ENCODE measurements at regions not wholly inside any gene's neighbourhood (a gene's known extent, or its start where the extent isn't known, plus 50 kb on each side); places are given as distances from the start of the nearest gene placed in this dataset.

GRCh38 chr4:124104628-124105027 is 607.9 kb downstream of the ANKRD50 start:
- Histone ChIP-seq H3K27ac (ENCODE audit: low read depth, low read length) (no peak overlapping the region), H3K36me3 (ENCODE audit: control insufficient read depth in 2 of 3, insufficient read depth in 3 of 3, low read length in 3 of 3) (no peaks in the 10 kb centered on the region), H3K4me1 (ENCODE audit: control insufficient read depth in 2 of 2, insufficient read depth in 2 of 2, low read length in 2 of 2) (no peaks in the 10 kb centered on the region), H3K4me3 (ENCODE audit: low read length) (no peak overlapping the region), H3K9me3 (ENCODE audit: control insufficient read depth in 2 of 3, low read length in 3 of 3) (no peaks in the 10 kb centered on the region), H3K27me3 (ENCODE audit: control insufficient read depth in 2 of 2, insufficient read depth in 2 of 2, low read length in 2 of 2) (no peaks in the 10 kb centered on the region)
- CTCF ChIA-PET = no interaction called here
- Mint-ChIP-seq H3K4me1 (no peaks in the 10 kb centered on the region), H3K27ac (no peak overlapping the region), H3K36me3 (no peaks in the 10 kb centered on the region), H3K27me3 (peaks cover 0 to 5% (median 0%) of the 10 kb centered on the region in 5 donors), H3K9me3 (peaks cover 0 to 14% (median 0%) of the 10 kb centered on the region in 11 donors), H3K4me3 (no peak overlapping the region)
- intact Hi-C loops (cut with micrococcal nuclease) = no loop called here
- POLR2A ChIA-PET = no interaction called here
- ATAC-seq = no peak
- no peak for DNase-seq

GRCh38 chr4:124105212-124105611 is 607.3 kb downstream of the ANKRD50 start:
- Mint-ChIP-seq H3K4me1 (no peaks in the 10 kb centered on the region), H3K27ac (no peak overlapping the region), H3K4me3 (no peak overlapping the region), H3K27me3 (peaks cover 0 to 5% (median 0%) of the 10 kb centered on the region in 5 donors), H3K9me3 (peaks cover 0 to 14% (median 0%) of the 10 kb centered on the region in 11 donors), H3K36me3 (no peaks in the 10 kb centered on the region)
- Histone ChIP-seq H3K27me3 (ENCODE audit: control insufficient read depth in 2 of 2, insufficient read depth in 2 of 2, low read length in 2 of 2) (no peaks in the 10 kb centered on the region), H3K27ac (ENCODE audit: low read depth, low read length) (no peak overlapping the region), H3K4me1 (ENCODE audit: control insufficient read depth in 2 of 2, insufficient read depth in 2 of 2, low read length in 2 of 2) (no peaks in the 10 kb centered on the region), H3K36me3 (ENCODE audit: control insufficient read depth in 2 of 3, insufficient read depth in 3 of 3, low read length in 3 of 3) (no peaks in the 10 kb centered on the region), H3K4me3 (ENCODE audit: low read length) (no peak overlapping the region), H3K9me3 (ENCODE audit: control insufficient read depth in 2 of 3, low read length in 3 of 3) (no peaks in the 10 kb centered on the region)
- ChIA-PET CTCF (no interaction called here), POLR2A (no interaction called here)
- intact Hi-C loops (cut with micrococcal nuclease) = no loop called here
- no peak for ATAC-seq
- no peak for DNase-seq

- no peaks in the 10 kb centered on the region for H3K4me1 Mint-ChIP-seq
- ATAC-seq = no peak
Measured at GRCh38 chr4:124111411-124111810, 601.1 kb downstream of the ANKRD50 start.

GRCh38 chr4:124111922-124112321 is 600.6 kb downstream of the ANKRD50 start:
- ChIA-PET CTCF (no interaction called here), POLR2A (no interaction called here)
- ATAC-seq (no peak), DNase-seq (no peak)
- no peaks in the 10 kb centered on the region for H3K36me3 ChIP-seq (ENCODE audit: control insufficient read depth in 2 of 3, insufficient read depth in 3 of 3, low read length in 3 of 3)
- Mint-ChIP-seq H3K27me3 (no peaks in the 10 kb centered on the region), H3K9me3 (peaks cover 0 to 1% (median 0%) of the 10 kb centered on the region in 11 donors), H3K4me1 (no peaks in the 10 kb centered on the region), H3K27ac (no peak overlapping the region), H3K4me3 (no peak overlapping the region), H3K36me3 (no peaks in the 10 kb centered on the region)
- intact Hi-C loops (cut with micrococcal nuclease) = loop anchor here (5.0 to 10.0 kb wide), 2 partner anchors 347 to 720 kb away; no protein-coding TSS in a partner anchor
- no peaks in the 10 kb centered on the region for H3K4me1 ChIP-seq (ENCODE audit: control insufficient read depth in 2 of 2, insufficient read depth in 2 of 2, low read length in 2 of 2)
- no peak overlapping the region for H3K4me3 ChIP-seq (ENCODE audit: low read length)
- no peak overlapping the region for H3K27ac ChIP-seq (ENCODE audit: low read depth, low read length)
- H3K9me3 ChIP-seq (ENCODE audit: control insufficient read depth in 2 of 3, low read length in 3 of 3) = no peaks in the 10 kb centered on the region
- no peaks in the 10 kb centered on the region for H3K27me3 ChIP-seq (ENCODE audit: control insufficient read depth in 2 of 2, insufficient read depth in 2 of 2, low read length in 2 of 2)

More at GRCh38 chr4:124111411-124111810, 601.1 kb downstream of the ANKRD50 start:
- Mint-ChIP-seq H3K27ac (no peak overlapping the region), H3K36me3 (no peaks in the 10 kb centered on the region), H3K4me3 (no peak overlapping the region), H3K9me3 (peaks cover 0 to 3% (median 0%) of the 10 kb centered on the region in 11 donors), H3K27me3 (peaks cover 0 to 3% (median 0%) of the 10 kb centered on the region in 5 donors)
- no peak overlapping the region for H3K27ac ChIP-seq (ENCODE audit: low read depth, low read length)
- H3K4me1 ChIP-seq (ENCODE audit: control insufficient read depth in 2 of 2, insufficient read depth in 2 of 2, low read length in 2 of 2) = no peaks in the 10 kb centered on the region
- H3K4me3 ChIP-seq (ENCODE audit: low read length) = no peak overlapping the region
- no peaks in the 10 kb centered on the region for H3K36me3 ChIP-seq (ENCODE audit: control insufficient read depth in 2 of 3, insufficient read depth in 3 of 3, low read length in 3 of 3)
- no peaks in the 10 kb centered on the region for H3K27me3 ChIP-seq (ENCODE audit: control insufficient read depth in 2 of 2, insufficient read depth in 2 of 2, low read length in 2 of 2)
- H3K9me3 ChIP-seq (ENCODE audit: control insufficient read depth in 2 of 3, low read length in 3 of 3) = no peaks in the 10 kb centered on the region
- intact Hi-C loops (cut with micrococcal nuclease) = loop anchor here (5.0 to 10.0 kb wide), 2 partner anchors 347 to 719 kb away; no protein-coding TSS in a partner anchor
- CTCF ChIA-PET = no interaction called here
- DNase-seq = no peak
- POLR2A ChIA-PET = no interaction called here

GRCh38 chr4:124118061-124118460 is 594.5 kb downstream of the ANKRD50 start:
- H3K36me3 ChIP-seq (ENCODE audit: control insufficient read depth in 2 of 3, insufficient read depth in 3 of 3, low read length in 3 of 3) = no peaks in the 10 kb centered on the region
- CTCF ChIA-PET = no interaction called here
- H3K4me1 ChIP-seq (ENCODE audit: control insufficient read depth in 2 of 2, insufficient read depth in 2 of 2, low read length in 2 of 2) = no peaks in the 10 kb centered on the region
- DNase-seq (no peak), ATAC-seq (no peak)
- Mint-ChIP-seq H3K4me1 (no peaks in the 10 kb centered on the region), H3K27ac (no peak overlapping the region), H3K27me3 (no peaks in the 10 kb centered on the region), H3K4me3 (no peak overlapping the region), H3K9me3 (peaks cover 0 to 2% (median 0%) of the 10 kb centered on the region in 11 donors), H3K36me3 (no peaks in the 10 kb centered on the region)
- no peak overlapping the region for H3K27ac ChIP-seq (ENCODE audit: low read depth, low read length)
- intact Hi-C loops (cut with micrococcal nuclease) = loop anchor here in 1 of 2 donors (10.0 kb wide), 1 partner anchor 353 kb away; no protein-coding TSS in a partner anchor
- H3K4me3 ChIP-seq (ENCODE audit: low read length) = no peak overlapping the region
- POLR2A ChIA-PET = no interaction called here
- H3K27me3 ChIP-seq (ENCODE audit: control insufficient read depth in 2 of 2, insufficient read depth in 2 of 2, low read length in 2 of 2) = no peaks in the 10 kb centered on the region
- H3K9me3 ChIP-seq (ENCODE audit: control insufficient read depth in 2 of 3, low read length in 3 of 3) = no peaks in the 10 kb centered on the region

- DNase-seq (no peak), ATAC-seq (no peak)
- H3K9me3 ChIP-seq (ENCODE audit: control insufficient read depth in 2 of 3, low read length in 3 of 3) = no peaks in the 10 kb centered on the region
- ChIA-PET POLR2A (no interaction called here), CTCF (no interaction called here)
- H3K27ac ChIP-seq (ENCODE audit: low read depth, low read length) = no peak overlapping the region
- no peaks in the 10 kb centered on the region for H3K4me1 ChIP-seq (ENCODE audit: control insufficient read depth in 2 of 2, insufficient read depth in 2 of 2, low read length in 2 of 2)
- H3K4me3 ChIP-seq (ENCODE audit: low read length) = no peak overlapping the region
- H3K27ac Mint-ChIP-seq = no peak overlapping the region
- no peaks in the 10 kb centered on the region for H3K4me1 Mint-ChIP-seq
- no peaks in the 10 kb centered on the region for H3K27me3 Mint-ChIP-seq
- peaks cover 0 to 6% (median 0%) of the 10 kb centered on the region in 11 donors for H3K9me3 Mint-ChIP-seq
- intact Hi-C loops (cut with micrococcal nuclease) = no loop called here
- H3K36me3 ChIP-seq (ENCODE audit: control insufficient read depth in 2 of 3, insufficient read depth in 3 of 3, low read length in 3 of 3) = no peaks in the 10 kb centered on the region
- H3K4me3 Mint-ChIP-seq = no peak overlapping the region
- H3K27me3 ChIP-seq (ENCODE audit: control insufficient read depth in 2 of 2, insufficient read depth in 2 of 2, low read length in 2 of 2) = no peaks in the 10 kb centered on the region
- no peaks in the 10 kb centered on the region for H3K36me3 Mint-ChIP-seq
Measured at GRCh38 chr4:124121461-124121971, 591.0 kb downstream of the ANKRD50 start.

- no peaks in the 10 kb centered on the region for H3K36me3 Mint-ChIP-seq
- peaks cover 0 to 6% (median 0%) of the 10 kb centered on the region in 11 donors for H3K9me3 Mint-ChIP-seq
- Histone ChIP-seq H3K4me3 (ENCODE audit: low read length) (no peak overlapping the region), H3K27ac (ENCODE audit: low read depth, low read length) (no peak overlapping the region), H3K9me3 (ENCODE audit: control insufficient read depth in 2 of 3, low read length in 3 of 3) (no peaks in the 10 kb centered on the region), H3K36me3 (ENCODE audit: control insufficient read depth in 2 of 3, insufficient read depth in 3 of 3, low read length in 3 of 3) (no peaks in the 10 kb centered on the region), H3K27me3 (ENCODE audit: control insufficient read depth in 2 of 2, insufficient read depth in 2 of 2, low read length in 2 of 2) (no peaks in the 10 kb centered on the region), H3K4me1 (ENCODE audit: control insufficient read depth in 2 of 2, insufficient read depth in 2 of 2, low read length in 2 of 2) (no peaks in the 10 kb centered on the region)
- ChIA-PET POLR2A (no interaction called here), CTCF (no interaction called here)
- DNase-seq = no peak
- no peak overlapping the region for H3K27ac Mint-ChIP-seq
- ATAC-seq = no peak
- no peaks in the 10 kb centered on the region for H3K4me1 Mint-ChIP-seq
- no peak overlapping the region for H3K4me3 Mint-ChIP-seq
- H3K27me3 Mint-ChIP-seq = no peaks in the 10 kb centered on the region
- intact Hi-C loops (cut with micrococcal nuclease) = no loop called here
Measured at GRCh38 chr4:124123181-124123580, 589.4 kb downstream of the ANKRD50 start.

All from naive thymus-derived CD4-positive, alpha-beta T cell (primary cell).